Nephron progenitor cell (in vitro differentiated cells): ENCODE measurements at regions not wholly inside any gene's neighbourhood (a gene's known extent, or its start where the extent isn't known, plus 50 kb on each side); places are given as distances from the start of the nearest gene placed in this dataset.
A peak's percentile ranks its signal among the peaks of the same experiment; 100 is the strongest.

ENCODE experiments used
- DNase-seq: peaks from one replicate; pipeline ENCODE4 v3.0.0; 2021
- H3K27ac Mint-ChIP-seq: 2 replicates; pipeline ENCODE4 v1.8.0; 2021; ENCODE audit warnings: mild to moderate bottlenecking, moderate library complexity, mixed read lengths
- H3K27me3 Mint-ChIP-seq: 2 replicates; pipeline ENCODE4 v1.8.0; 2021; ENCODE audit warnings: mild to moderate bottlenecking, low read depth, mixed read lengths; ENCODE audit not compliant: poor library complexity
- H3K36me3 Mint-ChIP-seq: 2 replicates; pipeline ENCODE4 v1.8.0; 2021; ENCODE audit warnings: low read depth, mixed read lengths
- H3K4me1 Mint-ChIP-seq: 2 replicates; pipeline ENCODE4 v1.8.0; 2021; ENCODE audit warnings: mixed read lengths
- H3K4me3 Mint-ChIP-seq: 2 replicates; pipeline ENCODE4 v1.8.0; 2021; ENCODE audit warnings: mild to moderate bottlenecking, moderate library complexity, mixed read lengths
- H3K9me3 Mint-ChIP-seq: 2 replicates; pipeline ENCODE4 v1.8.0; 2021; ENCODE audit warnings: mild to moderate bottlenecking, moderate library complexity, mixed read lengths
- TF ChIP-seq, protein P1 (sequence below): fragments of 200-600 bp; sonication (generic); IDR thresholded peaks from 2 replicates; pipeline ENCODE4 v1.5.0; 2021; ENCODE audit warnings: antibody characterized with exemption

DNA sequence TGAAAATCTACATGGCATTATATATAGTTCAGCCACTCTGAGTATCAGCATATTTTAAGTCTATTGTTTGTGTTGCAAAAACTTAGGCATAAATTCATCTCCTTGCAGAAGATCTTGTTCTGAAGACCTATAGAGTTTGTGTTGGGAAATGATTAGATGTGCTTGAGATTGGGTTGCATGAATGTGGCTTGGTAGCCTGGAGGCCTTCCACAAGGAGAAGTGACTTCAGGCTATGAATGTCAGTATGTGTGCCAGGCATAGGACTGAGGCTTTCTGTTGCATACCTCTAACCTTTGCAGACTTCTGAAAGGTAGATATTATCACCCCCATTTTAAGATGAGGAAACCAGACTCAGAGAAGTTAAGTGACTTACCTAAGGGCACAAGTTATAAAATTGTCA is 188.6 kb downstream of the OLFM4 start:
- no peaks in the 10 kb centered on the region for H3K36me3 Mint-ChIP-seq
- no peak for DNase-seq
- peaks cover 3% of the 10 kb centered on the region for H3K9me3 Mint-ChIP-seq
- no peaks in the 10 kb centered on the region for H3K4me1 Mint-ChIP-seq
- H3K27ac Mint-ChIP-seq, result no peak overlapping the region
- H3K27me3 Mint-ChIP-seq, result no peaks in the 10 kb centered on the region
- no peak overlapping the region for H3K4me3 Mint-ChIP-seq
- TF ChIP-seq, protein P1, sequence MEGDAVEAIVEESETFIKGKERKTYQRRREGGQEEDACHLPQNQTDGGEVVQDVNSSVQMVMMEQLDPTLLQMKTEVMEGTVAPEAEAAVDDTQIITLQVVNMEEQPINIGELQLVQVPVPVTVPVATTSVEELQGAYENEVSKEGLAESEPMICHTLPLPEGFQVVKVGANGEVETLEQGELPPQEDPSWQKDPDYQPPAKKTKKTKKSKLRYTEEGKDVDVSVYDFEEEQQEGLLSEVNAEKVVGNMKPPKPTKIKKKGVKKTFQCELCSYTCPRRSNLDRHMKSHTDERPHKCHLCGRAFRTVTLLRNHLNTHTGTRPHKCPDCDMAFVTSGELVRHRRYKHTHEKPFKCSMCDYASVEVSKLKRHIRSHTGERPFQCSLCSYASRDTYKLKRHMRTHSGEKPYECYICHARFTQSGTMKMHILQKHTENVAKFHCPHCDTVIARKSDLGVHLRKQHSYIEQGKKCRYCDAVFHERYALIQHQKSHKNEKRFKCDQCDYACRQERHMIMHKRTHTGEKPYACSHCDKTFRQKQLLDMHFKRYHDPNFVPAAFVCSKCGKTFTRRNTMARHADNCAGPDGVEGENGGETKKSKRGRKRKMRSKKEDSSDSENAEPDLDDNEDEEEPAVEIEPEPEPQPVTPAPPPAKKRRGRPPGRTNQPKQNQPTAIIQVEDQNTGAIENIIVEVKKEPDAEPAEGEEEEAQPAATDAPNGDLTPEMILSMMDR, result no peak

DNA sequence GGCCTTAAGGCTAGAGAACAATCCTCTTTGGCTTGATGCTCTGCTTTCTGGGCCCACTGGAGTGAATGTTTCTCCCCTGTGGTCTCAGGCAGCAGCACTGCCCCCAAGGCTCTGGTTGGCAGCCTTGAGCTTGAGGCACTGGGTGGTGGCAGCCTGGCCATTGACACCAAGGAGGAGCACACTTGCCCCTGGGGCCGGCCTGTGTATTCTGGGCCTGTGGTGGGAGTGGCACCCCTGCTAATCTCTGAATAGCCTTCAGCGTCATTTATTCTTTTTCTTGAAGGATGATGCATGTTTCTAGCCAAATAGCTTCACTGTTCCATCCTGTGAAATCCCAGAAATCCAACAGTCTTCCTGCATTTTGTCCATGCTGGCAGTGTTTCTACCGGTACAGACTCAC is 191.4 kb downstream of the OLFM4 start:
- no peak for DNase-seq
- Mint-ChIP-seq H3K27ac (no peak overlapping the region), H3K4me1 (no peaks in the 10 kb centered on the region), H3K9me3 (peaks cover 26% of the 10 kb centered on the region), H3K36me3 (peaks cover 4% of the 10 kb centered on the region), H3K27me3 (no peaks in the 10 kb centered on the region), H3K4me3 (no peak overlapping the region)
- TF ChIP-seq, protein P1, result no peak

DNA sequence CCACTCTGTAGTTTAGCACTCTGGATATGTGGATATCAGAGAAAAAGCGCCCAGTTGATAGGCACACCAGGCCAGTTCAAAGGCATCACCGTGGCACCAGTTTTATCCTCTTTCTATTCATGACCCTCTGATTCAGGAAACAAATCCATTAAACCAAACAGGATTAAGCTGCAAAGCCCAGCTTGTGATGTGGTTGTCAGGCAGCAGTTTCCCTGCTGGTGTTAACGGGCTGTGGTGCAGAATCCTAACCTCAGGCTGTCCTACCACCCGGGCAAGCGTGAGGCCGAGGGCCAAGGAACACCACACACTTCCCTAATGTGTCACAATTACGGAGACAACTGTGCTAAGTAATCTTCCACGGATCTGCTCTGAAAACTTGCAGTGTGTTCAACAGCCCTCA is 209.1 kb downstream of the OLFM4 start:
- Mint-ChIP-seq H3K27me3 (peaks cover 4% of the 10 kb centered on the region), H3K4me3 (no peak overlapping the region), H3K9me3 (no peaks in the 10 kb centered on the region), H3K4me1 (peaks cover 51% of the 10 kb centered on the region), H3K27ac (no peak overlapping the region), H3K36me3 (no peaks in the 10 kb centered on the region)
- TF ChIP-seq, protein P1, result no peak
- DNase-seq, result no peak

DNA sequence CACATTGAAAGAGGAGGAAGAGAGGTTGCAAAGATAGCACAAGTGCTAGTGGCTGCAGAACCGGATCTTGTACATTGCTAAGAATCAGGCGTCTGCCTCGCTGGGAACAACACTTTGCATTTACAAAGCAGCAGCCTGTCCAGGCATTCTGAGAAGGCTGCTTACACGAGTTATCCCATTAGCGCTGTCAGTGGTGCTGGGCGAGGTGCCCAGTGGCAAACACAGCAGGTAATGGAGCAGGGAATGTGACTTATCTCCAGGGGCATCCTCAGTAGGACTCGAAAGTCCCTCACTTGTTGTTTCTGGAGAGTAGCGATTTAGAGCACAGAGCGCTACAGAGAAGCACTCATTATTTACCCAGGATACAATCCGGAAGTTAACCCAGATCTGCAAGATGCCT is 209.6 kb downstream of the OLFM4 start:
- TF ChIP-seq, protein P1, result no peak
- Mint-ChIP-seq H3K27ac (no peak overlapping the region), H3K27me3 (peaks cover 4% of the 10 kb centered on the region), H3K9me3 (no peaks in the 10 kb centered on the region), H3K4me3 (no peak overlapping the region), H3K4me1 (peaks cover 53% of the 10 kb centered on the region), H3K36me3 (no peaks in the 10 kb centered on the region)
- DNase-seq, result no peak

DNA sequence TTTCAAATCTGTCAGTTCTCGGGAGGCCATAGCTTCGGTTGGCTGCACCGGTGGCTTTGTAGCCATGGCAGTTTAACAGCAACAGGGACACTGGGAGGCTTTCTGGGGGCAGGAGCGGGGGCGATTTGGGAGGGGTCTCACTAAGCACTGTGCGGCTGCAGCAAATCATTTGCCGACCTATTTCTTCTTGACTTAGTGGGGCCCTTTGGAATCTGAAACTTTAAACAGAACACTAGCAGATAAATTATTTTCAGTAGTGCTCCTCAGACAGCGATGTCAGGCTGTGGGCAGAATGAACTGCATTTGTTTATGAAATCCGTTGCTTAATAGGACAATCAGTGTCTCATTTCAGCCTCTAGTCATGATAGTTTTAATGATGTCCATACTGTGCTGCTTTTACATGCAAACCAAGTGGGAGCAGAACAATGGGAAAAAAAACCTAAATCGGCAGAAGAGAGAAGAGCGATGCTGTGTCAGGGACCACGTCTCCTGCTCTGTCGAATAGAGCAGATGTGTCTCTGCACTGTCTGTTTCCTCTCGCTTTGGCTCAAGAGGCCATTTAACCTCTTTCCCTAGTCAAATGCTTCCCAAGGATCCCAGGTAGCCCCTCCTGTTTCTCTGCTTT is 211.9 kb downstream of the OLFM4 start:
- no peaks in the 10 kb centered on the region for H3K9me3 Mint-ChIP-seq
- H3K4me3 Mint-ChIP-seq, result peak overlapping the region; percentile 41
- TF ChIP-seq, protein P1, result no peak
- DNase-seq, result peak; percentile 59
- H3K27ac Mint-ChIP-seq, result no peak overlapping the region
- H3K36me3 Mint-ChIP-seq, result no peaks in the 10 kb centered on the region
- H3K27me3 Mint-ChIP-seq, result peaks cover 4% of the 10 kb centered on the region
- H3K4me1 Mint-ChIP-seq, result peaks cover 53% of the 10 kb centered on the region

DNA sequence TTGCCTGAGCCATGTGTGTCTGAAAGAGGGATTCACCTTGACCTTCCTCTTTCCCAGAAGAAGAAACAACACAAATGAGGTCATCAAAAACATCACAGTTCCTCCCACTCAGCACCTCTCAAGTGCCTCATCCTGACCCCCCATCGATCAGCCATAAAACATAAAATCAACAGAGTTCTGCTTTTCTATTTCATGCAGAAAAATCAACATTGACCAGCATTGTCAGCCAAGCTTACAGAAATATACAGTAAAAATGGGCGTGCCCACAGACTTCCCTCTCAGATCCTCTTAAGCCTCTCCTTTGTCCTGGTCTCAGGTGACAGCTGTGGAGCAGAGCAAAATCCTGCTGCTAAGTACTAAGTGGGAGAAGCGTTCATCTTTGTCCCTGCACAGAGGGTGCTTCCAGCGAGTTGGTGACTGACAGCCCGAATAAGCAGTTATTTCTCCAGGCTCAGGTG is 213.3 kb downstream of the OLFM4 start:
- H3K9me3 Mint-ChIP-seq, result no peaks in the 10 kb centered on the region
- no peak for DNase-seq
- no peaks in the 10 kb centered on the region for H3K36me3 Mint-ChIP-seq
- no peak overlapping the region for H3K4me3 Mint-ChIP-seq
- no peak overlapping the region for H3K27ac Mint-ChIP-seq
- TF ChIP-seq, protein P1, result no peak
- peaks cover 49% of the 10 kb centered on the region for H3K4me1 Mint-ChIP-seq
- peaks cover 6% of the 10 kb centered on the region for H3K27me3 Mint-ChIP-seq
